PC-3 (cell line): ENCODE measurements at regions not wholly inside any gene's neighbourhood (a gene's known extent, or its start where the extent isn't known, plus 50 kb on each side); places are given as distances from the start of the nearest gene placed in this dataset.

Source experiments
- EZH2phosphoT487 ChIP-seq: fragments of 300-600 bp; sonication (generic); IDR thresholded peaks from 2 replicates; pipeline ENCODE4 v1.6.1; 2018; ENCODE audit warnings: mild to moderate bottlenecking, antibody characterized with exemption, low read length, borderline replicate concordance
- TF ChIP-seq, protein P1 (sequence below): fragments of 300-600 bp; sonication (generic); conservative IDR thresholded peaks from 2 replicates; pipeline ENCODE4 v1.5.1; 2017; ENCODE audit warnings: antibody characterized with exemption, low read depth, mild to moderate bottlenecking, low read length

DNA sequence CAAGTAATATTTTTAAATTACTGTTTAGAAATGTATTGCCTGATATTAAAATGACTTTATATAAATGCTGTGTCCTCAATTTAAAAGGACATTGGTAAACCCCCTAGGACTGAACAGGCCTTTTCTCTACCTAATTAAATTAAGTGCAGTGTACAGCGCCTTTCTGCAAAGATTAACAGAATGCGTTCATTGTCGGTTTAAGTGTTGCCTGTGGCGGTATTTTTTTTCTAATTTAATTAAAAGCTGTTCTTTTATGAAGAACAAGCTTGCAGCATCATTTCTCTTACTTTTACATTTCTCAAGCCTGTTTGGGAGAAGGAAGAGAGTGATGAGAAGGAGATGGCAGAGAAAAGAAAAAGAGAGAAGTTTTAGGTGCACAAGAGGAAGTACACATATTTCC is 344.9 kb downstream of the CPS1 start:
- TF ChIP-seq, protein P1, sequence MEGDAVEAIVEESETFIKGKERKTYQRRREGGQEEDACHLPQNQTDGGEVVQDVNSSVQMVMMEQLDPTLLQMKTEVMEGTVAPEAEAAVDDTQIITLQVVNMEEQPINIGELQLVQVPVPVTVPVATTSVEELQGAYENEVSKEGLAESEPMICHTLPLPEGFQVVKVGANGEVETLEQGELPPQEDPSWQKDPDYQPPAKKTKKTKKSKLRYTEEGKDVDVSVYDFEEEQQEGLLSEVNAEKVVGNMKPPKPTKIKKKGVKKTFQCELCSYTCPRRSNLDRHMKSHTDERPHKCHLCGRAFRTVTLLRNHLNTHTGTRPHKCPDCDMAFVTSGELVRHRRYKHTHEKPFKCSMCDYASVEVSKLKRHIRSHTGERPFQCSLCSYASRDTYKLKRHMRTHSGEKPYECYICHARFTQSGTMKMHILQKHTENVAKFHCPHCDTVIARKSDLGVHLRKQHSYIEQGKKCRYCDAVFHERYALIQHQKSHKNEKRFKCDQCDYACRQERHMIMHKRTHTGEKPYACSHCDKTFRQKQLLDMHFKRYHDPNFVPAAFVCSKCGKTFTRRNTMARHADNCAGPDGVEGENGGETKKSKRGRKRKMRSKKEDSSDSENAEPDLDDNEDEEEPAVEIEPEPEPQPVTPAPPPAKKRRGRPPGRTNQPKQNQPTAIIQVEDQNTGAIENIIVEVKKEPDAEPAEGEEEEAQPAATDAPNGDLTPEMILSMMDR, result no peak
- TF ChIP-seq EZH2phosphoT487, result no peak
